Large intestine (tissue), 3 donors: ENCODE measurements at regions not wholly inside any gene's neighbourhood (a gene's known extent, or its start where the extent isn't known, plus 50 kb on each side); places are given as distances from the start of the nearest gene placed in this dataset.

ENCODE experiments used
- DNase-seq, 2 donors: peaks; one replicate each; pipeline versions ENCODE4 v3.0.0 to v3.0.0-alpha.2; 2013
- H3K27ac ChIP-seq: one replicate; pipeline ENCODE4 v1.5.1; 2013; ENCODE audit warnings: low read length
- H3K27me3 ChIP-seq: 2 replicates; pipeline ENCODE4 v1.6.1; 2013; ENCODE audit warnings: low read length; ENCODE audit not compliant: control insufficient read depth, insufficient read depth
- H3K36me3 ChIP-seq: 2 replicates; pipeline ENCODE4 v1.6.1; 2013; ENCODE audit warnings: low read length; ENCODE audit not compliant: control insufficient read depth, insufficient read depth
- H3K4me1 ChIP-seq: one replicate; pipeline ENCODE4 v1.6.1; 2013; ENCODE audit warnings: low read length; ENCODE audit not compliant: control insufficient read depth, insufficient read depth
- H3K4me3 ChIP-seq: one replicate; pipeline ENCODE4 v1.5.1; 2013; ENCODE audit warnings: low read length
- H3K9me3 ChIP-seq: one replicate; pipeline ENCODE4 v1.6.1; 2013; ENCODE audit warnings: mild to moderate bottlenecking, low read depth, low read length, moderate library complexity; ENCODE audit not compliant: control insufficient read depth
- WGBS: methylation state at CpG from one replicate; pipeline ENCODE4 v1.1.5; 2013; ENCODE audit warnings: low lambda C conversion rate; ENCODE audit not compliant: insufficient coverage; 5-methylcytosine and 5-hydroxymethylcytosine counted together

DNA sequence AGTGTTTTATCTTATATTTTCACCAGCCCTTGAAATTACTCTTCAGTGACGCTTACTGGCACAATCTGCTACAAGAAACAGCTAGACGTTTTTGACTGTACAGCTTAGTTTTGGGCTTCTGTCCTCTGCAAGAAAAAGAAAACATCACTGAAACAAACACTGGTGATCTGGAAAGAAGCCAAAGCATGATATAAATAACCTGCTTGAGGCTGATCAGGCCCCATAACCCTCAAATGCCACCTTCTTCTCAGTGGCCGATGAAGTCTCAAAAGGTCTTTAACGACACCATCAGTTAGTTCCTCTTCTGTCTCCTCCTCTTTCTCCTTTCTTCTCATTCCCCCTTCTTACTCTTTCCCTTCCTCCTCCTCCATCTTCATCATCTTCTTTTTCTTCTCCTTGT lies 942.3 kb upstream of the TMEM132C start:
- no peaks in the 10 kb centered on the region for H3K36me3 ChIP-seq
- WGBS: 83% methylated on average over 2 of the region's 4 CpGs
- H3K27ac ChIP-seq: no peak overlapping the region
- H3K9me3 ChIP-seq: no peaks in the 10 kb centered on the region
- H3K4me3 ChIP-seq: no peak overlapping the region
- H3K27me3 ChIP-seq: no peaks in the 10 kb centered on the region
- no peaks in the 10 kb centered on the region for H3K4me1 ChIP-seq
- no peak for DNase-seq

DNA sequence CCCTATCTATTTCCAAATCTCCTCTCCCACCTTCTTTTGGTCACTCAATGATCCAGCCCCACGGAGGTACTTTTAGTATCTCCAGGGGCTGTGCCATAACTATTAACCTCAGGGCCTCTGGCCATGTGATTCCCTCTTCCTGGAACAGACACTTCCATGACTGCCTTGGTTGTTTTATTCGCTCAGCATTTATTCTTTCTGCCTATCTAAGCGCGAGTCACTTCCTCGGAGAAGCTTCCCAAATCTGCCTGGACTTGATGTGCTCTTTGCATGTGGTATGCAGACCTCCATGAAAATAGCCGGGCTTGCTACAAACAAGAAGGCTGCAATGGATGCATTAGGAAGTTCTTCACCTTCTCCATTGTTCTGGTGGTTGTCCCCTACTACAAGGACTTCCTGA lies 939.0 kb upstream of the TMEM132C start:
- Histone ChIP-seq H3K9me3 (no peaks in the 10 kb centered on the region), H3K27me3 (no peaks in the 10 kb centered on the region), H3K36me3 (no peaks in the 10 kb centered on the region), H3K4me3 (no peak overlapping the region), H3K4me1 (no peaks in the 10 kb centered on the region), H3K27ac (no peak overlapping the region)
- WGBS: 80% methylated on average over 1 of the region's 6 CpGs
- no peak for DNase-seq

DNA sequence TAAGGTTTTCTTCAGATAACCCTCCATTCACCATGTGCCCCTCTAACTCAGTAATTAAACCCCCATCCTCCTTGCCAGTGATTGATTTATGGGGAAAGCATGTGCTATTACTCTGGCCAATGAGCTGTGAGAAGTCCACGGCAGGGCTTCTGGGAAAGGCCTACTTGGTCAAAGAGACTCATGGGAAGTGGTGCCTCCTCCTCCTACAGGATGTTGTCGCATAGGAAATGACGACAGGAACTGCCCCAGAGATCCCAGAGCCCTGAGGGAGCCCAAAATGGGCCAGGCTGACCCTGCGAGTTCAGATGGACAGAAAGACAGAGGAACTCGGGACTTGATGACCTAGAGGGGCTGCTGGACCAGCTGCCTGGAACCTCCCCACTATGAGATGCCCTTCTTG lies 938.1 kb upstream of the TMEM132C start:
- no peak overlapping the region for H3K4me3 ChIP-seq
- no peaks in the 10 kb centered on the region for H3K36me3 ChIP-seq
- no peaks in the 10 kb centered on the region for H3K27me3 ChIP-seq
- DNase-seq: no peak
- WGBS: no CpG with 5 or more reads among the region's 5 CpGs
- H3K4me1 ChIP-seq: no peaks in the 10 kb centered on the region
- no peak overlapping the region for H3K27ac ChIP-seq
- H3K9me3 ChIP-seq: no peaks in the 10 kb centered on the region

DNA sequence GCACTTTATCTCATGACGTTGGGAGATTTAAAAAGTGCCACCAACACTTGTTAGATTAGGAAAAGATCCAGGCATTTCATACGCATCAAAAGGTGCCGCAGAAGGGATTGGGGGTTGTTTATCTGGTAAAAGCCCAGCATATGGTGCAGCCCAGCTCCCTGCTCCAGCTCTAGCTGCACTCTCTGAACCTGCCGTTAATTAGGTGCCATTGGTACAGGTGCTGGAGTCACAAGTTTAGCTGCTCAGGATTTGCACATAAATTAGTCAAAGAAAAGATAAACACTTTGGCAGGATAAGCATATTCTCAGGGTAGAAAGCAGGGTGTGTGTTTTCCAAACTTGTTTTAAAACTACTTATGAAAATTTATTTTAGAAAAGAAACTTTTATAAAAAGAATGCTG lies 932.6 kb upstream of the TMEM132C start:
- Histone ChIP-seq H3K4me1 (no peaks in the 10 kb centered on the region), H3K36me3 (no peaks in the 10 kb centered on the region), H3K4me3 (no peak overlapping the region), H3K9me3 (no peaks in the 10 kb centered on the region), H3K27ac (no peak overlapping the region), H3K27me3 (no peaks in the 10 kb centered on the region)
- no peak for DNase-seq
- no CpG with 5 or more reads among the region's 4 CpGs for WGBS

DNA sequence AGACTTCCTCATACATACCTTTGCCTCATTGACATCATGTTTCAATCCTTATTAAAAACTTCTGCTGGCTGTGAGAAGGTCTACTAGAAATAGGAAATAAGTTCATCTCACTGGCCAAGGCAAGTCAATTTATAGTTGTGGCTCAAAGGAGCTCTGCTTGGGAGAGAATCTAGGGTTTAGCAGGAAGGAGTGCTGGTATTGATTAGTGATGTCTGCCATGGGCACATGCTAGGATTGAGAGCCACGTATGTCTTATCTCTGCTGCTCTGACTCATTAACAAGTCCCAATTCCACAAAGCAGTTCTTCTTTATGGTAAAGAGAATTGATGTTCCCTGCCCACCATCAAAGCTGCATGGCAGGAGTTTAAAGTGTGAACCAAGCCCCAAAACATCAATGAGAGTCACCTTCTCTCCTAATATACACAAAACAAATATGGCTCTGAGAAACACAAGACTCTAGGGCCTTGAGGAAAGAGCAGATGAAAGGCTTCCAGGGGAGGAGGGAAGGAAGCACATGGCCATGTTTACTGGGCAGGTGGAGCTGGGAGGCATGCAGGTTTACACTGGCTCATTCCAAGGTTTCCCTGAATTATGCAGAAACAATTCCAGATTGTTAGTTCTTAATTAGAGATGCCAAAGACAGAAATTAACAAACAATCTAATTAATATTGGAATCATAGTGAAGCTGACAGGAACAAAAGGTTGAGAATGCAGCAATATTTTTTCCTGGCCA lies 931.9 kb upstream of the TMEM132C start:
- Histone ChIP-seq H3K27me3 (no peaks in the 10 kb centered on the region), H3K4me3 (no peak overlapping the region), H3K27ac (no peak overlapping the region), H3K4me1 (no peaks in the 10 kb centered on the region), H3K36me3 (no peaks in the 10 kb centered on the region), H3K9me3 (no peaks in the 10 kb centered on the region)
- no peak for DNase-seq
- no CpG with 5 or more reads among the region's 1 CpG for WGBS

DNA sequence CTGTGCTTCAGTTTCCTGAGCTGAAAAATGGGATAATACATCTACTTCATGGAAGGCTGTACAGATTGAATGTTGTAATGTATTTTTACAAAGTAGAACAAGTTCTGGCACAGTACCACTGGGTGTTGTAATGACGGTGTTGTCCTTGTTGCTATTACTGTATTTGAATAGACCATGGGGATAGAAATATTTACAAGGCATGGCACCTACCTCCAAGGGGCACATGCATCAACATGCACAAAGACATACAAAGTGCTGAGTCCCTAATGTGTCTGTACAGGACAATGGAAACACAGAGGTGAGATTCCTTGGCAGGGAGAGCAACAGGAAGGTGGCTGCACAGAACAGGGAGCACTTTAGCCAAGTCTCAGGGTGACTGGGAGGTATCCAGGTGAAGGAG lies 930.6 kb upstream of the TMEM132C start:
- Histone ChIP-seq H3K36me3 (no peaks in the 10 kb centered on the region), H3K27ac (no peak overlapping the region), H3K9me3 (no peaks in the 10 kb centered on the region), H3K4me1 (no peaks in the 10 kb centered on the region), H3K4me3 (no peak overlapping the region), H3K27me3 (no peaks in the 10 kb centered on the region)
- no peak for DNase-seq
- no CpG with 5 or more reads among the region's 1 CpG for WGBS

DNA sequence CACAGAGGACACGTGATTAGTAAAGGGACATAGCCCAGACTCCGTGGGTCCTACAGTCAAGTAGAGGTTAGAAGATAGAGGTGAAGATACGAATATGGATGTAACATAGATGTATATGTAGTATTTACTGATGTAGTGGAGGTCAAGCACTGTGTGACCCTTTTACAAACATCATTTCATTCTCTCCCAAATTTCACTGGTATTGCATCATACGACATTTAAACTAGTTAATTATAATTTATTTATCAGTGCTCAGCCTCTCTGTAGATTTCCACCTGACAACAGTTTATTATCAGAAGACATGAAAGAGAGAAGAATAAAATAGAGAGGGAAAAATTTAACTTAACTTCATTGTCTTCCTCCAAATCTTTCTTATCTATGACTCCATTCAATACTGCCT lies 927.9 kb upstream of the TMEM132C start:
- no peak overlapping the region for H3K4me3 ChIP-seq
- no peaks in the 10 kb centered on the region for H3K27me3 ChIP-seq
- no peak for DNase-seq
- 82% methylated on average over 4 of the region's 4 CpGs for WGBS
- no peaks in the 10 kb centered on the region for H3K4me1 ChIP-seq
- no peaks in the 10 kb centered on the region for H3K36me3 ChIP-seq
- no peaks in the 10 kb centered on the region for H3K9me3 ChIP-seq
- H3K27ac ChIP-seq: no peak overlapping the region

DNA sequence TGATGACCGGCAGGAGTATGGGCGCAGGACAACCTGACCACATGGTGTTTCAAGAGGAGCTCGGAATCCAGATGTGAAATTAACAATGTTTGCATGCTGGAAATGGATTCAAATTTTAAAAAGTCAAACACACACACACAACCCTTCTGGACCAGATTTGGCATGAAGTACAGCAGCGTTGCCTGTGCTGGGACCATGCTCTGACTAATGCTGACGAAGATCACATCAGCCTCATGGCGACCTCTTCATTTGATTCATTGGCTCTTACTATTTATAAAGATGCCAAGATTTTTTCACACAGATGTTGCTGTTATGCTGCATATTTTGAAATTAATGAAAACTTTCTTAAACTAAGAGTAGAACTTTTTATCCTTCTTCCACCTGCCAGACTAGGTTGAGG lies 926.6 kb upstream of the TMEM132C start:
- H3K9me3 ChIP-seq: no peaks in the 10 kb centered on the region
- H3K27me3 ChIP-seq: no peaks in the 10 kb centered on the region
- no peak overlapping the region for H3K4me3 ChIP-seq
- no peak overlapping the region for H3K27ac ChIP-seq
- H3K4me1 ChIP-seq: no peaks in the 10 kb centered on the region
- WGBS: no CpG with 5 or more reads among the region's 6 CpGs
- no peaks in the 10 kb centered on the region for H3K36me3 ChIP-seq
- DNase-seq: no peak

DNA sequence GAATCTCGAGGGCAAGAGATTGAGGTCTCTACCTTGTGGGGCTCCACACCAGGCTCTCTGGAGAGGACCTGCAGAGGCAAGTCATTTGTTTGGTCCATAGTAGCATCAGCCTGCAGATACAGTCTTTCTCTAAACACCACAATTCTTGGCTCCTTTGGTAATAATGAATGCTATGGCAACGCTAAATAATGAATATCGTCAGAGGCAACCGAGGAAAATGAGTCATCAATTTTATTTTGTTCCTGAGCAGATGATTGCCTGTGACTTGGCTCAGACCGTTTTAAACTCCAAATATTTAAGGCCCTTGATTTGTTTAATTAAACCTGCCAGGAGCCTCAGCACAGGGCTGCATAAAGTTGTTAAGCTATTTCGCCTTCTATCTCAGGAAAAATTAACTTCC lies 924.1 kb upstream of the TMEM132C start:
- H3K27ac ChIP-seq: no peak overlapping the region
- no peak for DNase-seq
- H3K4me1 ChIP-seq: no peaks in the 10 kb centered on the region
- no peak overlapping the region for H3K4me3 ChIP-seq
- H3K9me3 ChIP-seq: no peaks in the 10 kb centered on the region
- no peaks in the 10 kb centered on the region for H3K27me3 ChIP-seq
- H3K36me3 ChIP-seq: no peaks in the 10 kb centered on the region
- no CpG with 5 or more reads among the region's 6 CpGs for WGBS

DNA sequence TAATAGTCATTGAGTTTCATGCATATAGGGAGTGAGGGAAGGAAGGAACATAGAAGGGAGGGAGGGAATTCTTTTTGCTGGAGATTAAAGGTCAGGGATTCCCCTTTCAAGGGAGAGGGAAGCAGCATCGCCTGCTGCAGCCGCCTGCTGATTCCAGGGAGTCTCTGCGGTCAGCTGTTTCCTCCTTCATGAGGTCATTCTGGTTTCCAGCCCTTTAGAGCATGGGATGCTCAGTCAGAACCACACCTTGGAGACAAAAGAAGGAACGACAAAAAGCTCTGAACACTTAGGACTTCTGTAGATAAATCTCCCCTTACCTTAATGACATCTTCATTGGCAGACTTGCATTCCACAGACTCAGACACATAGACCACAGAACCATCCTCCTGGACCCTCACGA lies 923.0 kb upstream of the TMEM132C start:
- no peaks in the 10 kb centered on the region for H3K27me3 ChIP-seq
- no peaks in the 10 kb centered on the region for H3K36me3 ChIP-seq
- no CpG with 5 or more reads among the region's 5 CpGs for WGBS
- H3K4me3 ChIP-seq: no peak overlapping the region
- no peaks in the 10 kb centered on the region for H3K9me3 ChIP-seq
- H3K27ac ChIP-seq: no peak overlapping the region
- H3K4me1 ChIP-seq: no peaks in the 10 kb centered on the region
- DNase-seq: no peak

DNA sequence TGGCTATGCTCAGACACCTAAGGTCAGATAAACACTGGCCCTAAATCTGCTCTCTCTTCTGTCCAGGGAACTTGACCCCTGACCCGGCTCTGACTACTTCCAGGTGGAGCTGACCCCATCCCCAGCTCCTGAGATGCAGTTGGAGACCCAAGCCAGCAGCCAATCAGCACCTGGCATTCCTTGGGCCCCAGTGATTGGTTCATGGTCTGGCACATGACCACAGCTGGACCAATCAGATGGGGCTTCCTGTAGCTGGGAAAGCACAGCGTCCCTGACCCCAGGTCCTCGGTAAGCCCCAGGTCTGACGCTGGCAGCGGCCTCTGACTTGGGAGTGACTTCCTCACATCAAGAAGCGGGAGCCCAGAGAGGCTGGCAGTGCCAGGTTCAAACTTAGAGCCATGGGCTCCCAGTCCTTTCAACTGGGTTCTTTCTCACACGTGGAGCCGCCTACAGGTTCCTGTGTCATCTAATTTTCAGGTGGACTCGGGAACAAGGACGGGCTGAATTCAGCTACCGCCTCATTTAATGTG lies 915.4 kb upstream of the TMEM132C start:
- Histone ChIP-seq H3K4me1 (no peaks in the 10 kb centered on the region), H3K27me3 (no peaks in the 10 kb centered on the region), H3K4me3 (no peak overlapping the region), H3K27ac (no peak overlapping the region), H3K36me3 (no peaks in the 10 kb centered on the region), H3K9me3 (peaks cover 3% of the 10 kb centered on the region)
- DNase-seq: no peak
- WGBS: no CpG with 5 or more reads among the region's 11 CpGs
